Stimulated activated CD8-positive, alpha-beta memory T cell treated with anti-CD3 and anti-CD28 coated beads, Interleukin-7, amount 100 ng/mL, for 48 hours (primary cell): ENCODE measurements at regions not wholly inside any gene's neighbourhood (a gene's known extent, or its start where the extent isn't known, plus 50 kb on each side); places are given as distances from the start of the nearest gene placed in this dataset.

Source experiments
- DNase-seq, 2 donors: peaks; one replicate each; pipeline ENCODE4 v3.0.0-alpha.2; 2020; ENCODE audit warnings: low read depth in 1 of 2; ENCODE audit errors: extremely low read depth in 1 of 2

GRCh38 chr13:80430561-80430960, 89.6 kb upstream of the SPRY2 start:
- DNase-seq = no peak

- no peak for DNase-seq
These were observed 87.6 kb upstream of the SPRY2 start for GRCh38 chr13:80428349-80429096.

- no peak for DNase-seq
These were observed 78.5 kb upstream of the SPRY2 start for GRCh38 chr13:80419416-80419815.

GRCh38 chr13:80413611-80414010, 72.7 kb upstream of the SPRY2 start:
- no peak for DNase-seq

GRCh38 chr13:80408270-80408669, 67.3 kb upstream of the SPRY2 start:
- no peak for DNase-seq

GRCh38 chr13:80400865-80401426, 60.0 kb upstream of the SPRY2 start:
- no peak for DNase-seq

GRCh38 chr13:80400164-80400864, 59.4 kb upstream of the SPRY2 start:
- DNase-seq = no peak

- DNase-seq = no peak
These were observed 58.6 kb upstream of the SPRY2 start for GRCh38 chr13:80399340-80400163.
